Right renal cortex interstitium (tissue), 3 donors: ENCODE measurements at regions not wholly inside any gene's neighbourhood (a gene's known extent, or its start where the extent isn't known, plus 50 kb on each side); places are given as distances from the start of the nearest gene placed in this dataset.

Experiments
- DNase-seq, 3 donors: peaks; one replicate each; pipeline ENCODE4 v3.0.0-alpha.2; 2013; ENCODE audit warnings: low read depth in 3 of 3, low spot score in 2 of 3

- no peak for DNase-seq
Observed at GRCh38 chr14:42368234-42368633, 761.6 kb downstream of the LRFN5 start.

- no peak for DNase-seq
Observed at GRCh38 chr14:42353315-42353714, 746.6 kb downstream of the LRFN5 start.

- DNase-seq, result no peak
Observed at GRCh38 chr14:42335918-42336317, 729.2 kb downstream of the LRFN5 start.

- DNase-seq, result no peak
Observed at GRCh38 chr14:42334931-42335330, 728.3 kb downstream of the LRFN5 start.

- no peak for DNase-seq
Observed at GRCh38 chr14:42323426-42323825, 716.8 kb downstream of the LRFN5 start.

- DNase-seq, result no peak
Observed at GRCh38 chr14:42322531-42323284, 716.0 kb downstream of the LRFN5 start.

GRCh38 chr14:42319996-42320395, 713.3 kb downstream of the LRFN5 start:
- no peak for DNase-seq

GRCh38 chr14:42316693-42317092, 710.0 kb downstream of the LRFN5 start:
- DNase-seq, result no peak

GRCh38 chr14:42311876-42312275, 705.2 kb downstream of the LRFN5 start:
- no peak for DNase-seq

GRCh38 chr14:42307239-42307825, 700.7 kb downstream of the LRFN5 start:
- no peak for DNase-seq

- DNase-seq, result peak in 1 of 3 donors; percentile 43
Observed at GRCh38 chr14:42299692-42300091, 693.0 kb downstream of the LRFN5 start.

- DNase-seq, result no peak
Observed at GRCh38 chr14:42293180-42293579, 686.5 kb downstream of the LRFN5 start.

GRCh38 chr14:42277840-42278239, 671.2 kb downstream of the LRFN5 start:
- no peak for DNase-seq

GRCh38 chr14:42269234-42269633, 662.6 kb downstream of the LRFN5 start:
- DNase-seq, result no peak

- DNase-seq, result no peak
Observed at GRCh38 chr14:42248131-42248530, 641.5 kb downstream of the LRFN5 start.

GRCh38 chr14:42241101-42241500, 634.4 kb downstream of the LRFN5 start:
- no peak for DNase-seq

GRCh38 chr14:42229976-42230375, 623.3 kb downstream of the LRFN5 start:
- DNase-seq, result no peak

GRCh38 chr14:42229294-42229693, 622.6 kb downstream of the LRFN5 start:
- no peak for DNase-seq

GRCh38 chr14:42228611-42229010, 621.9 kb downstream of the LRFN5 start:
- no peak for DNase-seq

GRCh38 chr14:42224053-42224888, 617.6 kb downstream of the LRFN5 start:
- DNase-seq, result peak; percentile 37 to 40 (median 38)

GRCh38 chr14:42222924-42223471, 616.3 kb downstream of the LRFN5 start:
- no peak for DNase-seq
